HG02973 (cell line): ENCODE measurements at regions not wholly inside any gene's neighbourhood (a gene's known extent, or its start where the extent isn't known, plus 50 kb on each side); places are given as distances from the start of the nearest gene placed in this dataset.
"Not testable (repeated sequence)": the region's sequence is repeated elsewhere in the genome, so short reads cannot be mapped to it uniquely, and the experiment has no call there.

Experiments
- ATAC-seq: cut with Tn5 transposase; IDR thresholded peaks from one replicate; pipeline ENCODE4 v1.9.1; 2021; ENCODE audit warnings: moderate library complexity; ENCODE audit not compliant: unreplicated experiment

DNA sequence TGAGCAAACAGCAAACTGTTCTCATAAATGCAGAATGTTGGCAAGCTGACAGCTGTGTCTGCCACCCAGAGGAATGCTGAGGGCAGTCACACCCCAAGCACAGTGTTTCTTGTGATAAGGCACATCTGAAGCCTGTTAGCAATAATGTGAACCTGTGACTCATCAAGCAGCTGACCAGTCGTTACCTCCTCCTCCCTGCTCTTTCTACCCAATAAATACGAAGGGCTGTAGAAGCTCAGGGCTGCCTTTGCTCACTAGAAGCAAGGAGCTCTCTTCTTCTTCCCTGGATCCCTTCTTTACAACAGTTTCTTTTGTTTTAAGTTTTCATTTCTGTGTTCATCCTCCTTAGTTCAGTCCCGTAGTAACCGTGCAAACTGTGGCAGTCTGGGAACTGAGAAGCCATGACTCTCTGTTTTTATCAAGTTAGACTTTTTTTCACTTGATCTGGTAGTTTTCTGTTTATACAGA is 160.3 kb upstream of the ZNF184 start:
- ATAC-seq, result not testable (repeated sequence)

DNA sequence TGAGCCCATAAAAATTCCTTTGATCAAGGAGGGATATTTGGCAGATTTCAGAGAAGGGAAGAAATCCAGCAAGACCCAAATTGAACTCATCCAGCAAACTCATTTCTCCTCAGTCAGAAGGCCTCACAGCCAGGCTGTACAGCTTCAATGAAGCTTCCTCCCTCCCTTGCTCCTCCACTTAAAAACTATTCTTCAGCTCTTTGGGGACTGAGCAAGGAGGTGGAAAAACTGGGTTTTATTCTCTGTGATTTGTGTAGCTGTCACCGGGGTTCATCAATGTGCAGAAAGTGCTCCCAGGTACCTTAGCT is 158.7 kb upstream of the ZNF184 start:
- no peak for ATAC-seq

DNA sequence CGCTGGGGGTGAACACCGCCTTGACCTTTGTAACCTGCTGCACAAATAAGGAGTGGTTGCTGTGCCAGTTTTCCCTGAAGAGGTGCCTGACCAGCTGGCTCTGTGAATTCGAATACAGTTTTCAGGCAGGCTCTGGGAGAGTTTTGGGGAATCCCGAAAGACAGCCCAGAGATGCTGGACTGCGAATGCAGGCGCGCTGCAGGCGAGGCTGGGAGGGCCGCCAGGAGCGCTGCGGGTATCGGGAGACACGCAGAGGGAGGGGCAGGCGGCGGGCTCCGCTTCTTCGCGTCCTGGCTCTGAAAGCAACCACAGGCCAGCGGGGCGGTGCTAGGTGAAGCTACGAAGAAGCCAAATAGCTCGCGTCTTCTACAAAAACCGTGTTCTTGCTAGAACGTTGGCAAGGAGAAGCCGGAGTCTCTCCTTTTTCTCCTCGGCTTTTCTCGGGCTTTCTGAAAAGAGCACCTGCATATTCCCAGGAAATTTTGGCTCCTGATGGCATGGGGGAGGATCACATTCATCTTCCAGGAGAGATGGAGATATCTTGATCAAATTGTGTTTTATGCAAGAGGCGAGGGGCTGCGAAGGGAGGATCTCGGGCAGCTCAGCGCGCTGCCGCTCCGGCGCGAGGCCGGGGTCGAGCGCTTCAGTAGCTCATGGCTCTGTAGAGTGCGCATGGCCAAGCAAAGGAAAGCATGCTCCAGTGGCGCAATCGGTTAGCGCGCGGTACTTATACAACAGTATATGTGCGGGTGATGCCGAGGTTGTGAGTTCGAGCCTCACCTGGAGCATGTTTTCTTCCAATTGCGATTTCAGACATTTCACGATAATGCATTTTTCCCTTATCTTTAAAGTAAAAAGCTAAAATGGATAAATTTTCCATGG is 158.1 kb upstream of the ZNF184 start:
- no peak for ATAC-seq

DNA sequence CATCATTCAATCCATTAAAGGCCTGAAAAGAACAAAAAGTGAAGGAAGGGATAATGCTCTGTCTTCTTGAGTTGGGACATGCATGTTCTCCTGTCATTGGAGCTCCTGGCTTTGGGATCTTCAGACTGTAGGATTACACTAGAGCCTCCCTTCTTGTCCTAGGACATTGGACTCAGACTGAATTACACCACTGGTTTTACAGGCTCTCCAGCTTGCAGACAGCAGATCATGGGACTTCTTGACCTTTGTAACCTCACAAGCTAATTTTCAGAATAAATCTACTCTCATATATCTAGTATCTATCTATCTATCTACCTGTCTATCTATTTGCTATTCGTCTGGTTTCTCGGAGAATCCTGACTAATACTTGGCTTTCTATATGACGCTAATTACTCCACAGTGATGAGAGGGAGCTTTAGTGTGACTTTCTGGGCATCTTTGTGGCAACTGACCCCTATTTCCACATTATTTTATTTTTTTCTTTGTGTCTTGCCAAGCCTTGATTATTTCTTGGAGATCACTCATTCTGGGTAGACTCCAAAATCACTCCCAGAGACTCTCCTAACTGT is 151.9 kb upstream of the ZNF184 start:
- no peak for ATAC-seq

- ATAC-seq, result no peak
These were observed 150.2 kb upstream of the ZNF184 start for GRCh38 chr6:27623103-27623502.

DNA sequence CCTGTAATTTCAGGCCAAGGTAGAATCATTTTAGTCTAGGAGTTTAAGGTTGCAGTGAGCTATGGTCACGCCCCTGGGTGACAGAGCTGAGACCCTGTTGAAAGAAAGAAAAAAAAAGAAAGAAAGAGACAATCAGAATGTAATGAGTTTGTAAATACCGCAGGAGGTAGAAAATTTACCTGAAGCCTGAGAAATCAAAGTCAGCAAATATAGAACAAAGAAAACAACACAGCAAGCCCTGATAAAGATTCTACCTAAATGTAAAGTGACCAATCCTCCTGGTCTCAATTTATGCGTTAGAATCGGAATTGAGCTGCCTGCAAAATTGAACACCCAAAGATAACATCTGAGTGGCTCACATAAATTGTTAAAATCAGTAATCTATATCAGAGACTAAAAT is 146.5 kb upstream of the ZNF184 start:
- ATAC-seq, result no peak

- ATAC-seq, result no peak
These were observed 145.1 kb upstream of the ZNF184 start for GRCh38 chr6:27617700-27618689.

- ATAC-seq, result no peak
These were observed 144.3 kb upstream of the ZNF184 start for GRCh38 chr6:27617046-27617687.

GRCh38 chr6:27616328-27617045 is 143.6 kb upstream of the ZNF184 start:
- ATAC-seq, result no peak

GRCh38 chr6:27611451-27611850 is 138.5 kb upstream of the ZNF184 start:
- ATAC-seq, result no peak

DNA sequence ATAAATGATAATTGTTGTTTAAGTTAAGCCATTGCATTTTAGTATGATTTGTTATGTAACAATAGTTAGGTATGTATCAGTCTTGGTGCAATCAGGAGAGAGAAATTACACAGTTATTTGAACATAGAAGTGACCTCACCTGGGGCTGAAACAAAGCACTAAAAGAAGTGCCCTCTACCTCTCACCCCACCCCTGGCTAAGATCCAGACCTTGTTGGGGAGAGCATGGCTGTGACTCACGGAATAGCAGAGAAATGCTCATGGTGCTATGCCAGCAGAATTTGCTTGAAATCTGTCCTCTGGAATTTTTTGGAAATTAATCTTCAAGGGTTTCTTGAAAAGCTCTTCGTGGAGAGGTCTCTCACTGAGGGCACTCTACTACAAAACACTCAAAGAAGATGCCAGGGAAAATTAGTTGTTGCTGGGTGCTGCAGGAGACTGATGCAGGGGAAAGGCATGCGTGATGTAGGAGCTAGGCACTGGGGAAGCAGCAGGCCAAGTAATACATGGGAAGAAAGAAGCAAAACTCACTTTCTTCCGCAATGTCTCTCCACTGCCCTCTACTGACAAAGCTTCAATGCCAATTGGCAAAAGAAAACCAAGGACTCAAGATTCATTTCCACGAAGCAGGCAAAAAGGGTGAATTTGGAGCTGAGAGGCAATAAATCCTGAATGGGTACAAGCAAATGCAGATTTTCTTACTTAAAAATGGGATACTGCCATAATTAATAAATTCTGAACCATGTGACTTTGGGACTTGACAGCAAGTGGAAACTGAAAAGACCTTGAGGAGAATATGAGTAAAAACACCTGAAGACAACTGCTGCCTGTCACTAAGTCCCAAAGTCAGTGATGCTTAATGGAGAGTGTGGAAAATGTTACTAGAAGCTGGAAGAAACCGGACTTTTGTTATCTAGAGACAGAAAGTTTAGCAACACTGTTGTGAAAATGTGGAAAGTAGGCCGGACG is 136.3 kb upstream of the ZNF184 start:
- no peak for ATAC-seq

- ATAC-seq, result no peak
These were observed 132.8 kb upstream of the ZNF184 start for GRCh38 chr6:27605401-27606342.

- no peak for ATAC-seq
These were observed 132.1 kb upstream of the ZNF184 start for GRCh38 chr6:27604986-27605385.

GRCh38 chr6:27601668-27602254 is 128.9 kb upstream of the ZNF184 start:
- no peak for ATAC-seq

GRCh38 chr6:27599859-27600532 is 127.1 kb upstream of the ZNF184 start:
- ATAC-seq, result no peak

DNA sequence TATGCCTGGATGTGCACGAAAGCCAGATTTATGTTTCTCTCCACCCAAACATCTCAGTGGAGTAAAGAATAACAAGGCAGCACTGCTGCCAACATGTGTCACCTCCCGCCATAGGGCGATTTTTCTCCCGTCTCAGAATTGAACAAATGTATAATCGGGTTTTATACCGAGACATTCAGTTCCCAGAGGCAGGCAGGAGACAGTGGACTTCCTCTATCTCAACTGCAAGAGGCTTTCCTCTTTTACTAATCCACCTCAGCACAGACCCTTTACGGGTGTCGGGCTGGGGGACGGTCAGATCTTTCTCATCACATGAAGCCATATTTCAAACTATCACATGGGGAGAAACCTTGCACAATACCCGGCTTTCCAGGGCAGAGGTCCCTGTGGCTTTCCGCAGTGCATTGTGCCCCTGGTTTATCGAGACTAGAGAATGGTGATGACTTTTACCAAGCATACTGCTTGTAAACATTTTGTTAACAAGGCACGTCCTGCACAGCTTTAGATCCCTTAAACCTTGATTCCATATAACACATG is 124.2 kb upstream of the ZNF184 start:
- not testable (repeated sequence) for ATAC-seq

DNA sequence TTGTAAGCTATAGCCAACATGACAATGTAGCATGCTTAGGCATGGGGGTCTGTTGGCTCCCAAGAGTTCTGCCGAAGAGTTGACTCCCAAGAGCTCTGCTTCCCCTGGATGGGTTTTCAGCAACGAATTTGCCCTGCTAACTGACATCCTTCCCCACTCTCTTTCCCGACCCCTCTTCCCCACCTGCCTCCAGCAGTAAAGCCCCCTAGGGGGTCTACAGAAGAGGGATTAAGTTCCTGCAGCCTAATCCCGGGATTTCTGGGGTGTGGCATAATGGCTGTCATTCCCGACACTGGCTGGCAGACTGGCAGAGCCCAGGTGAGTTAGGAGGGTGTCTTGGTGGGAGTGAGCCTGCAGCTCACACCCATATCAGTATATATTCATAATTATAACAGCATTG is 121.0 kb upstream of the ZNF184 start:
- ATAC-seq, result no peak
